Esophagus squamous epithelium (tissue), 5 donors: ENCODE measurements at regions not wholly inside any gene's neighbourhood (a gene's known extent, or its start where the extent isn't known, plus 50 kb on each side); places are given as distances from the start of the nearest gene placed in this dataset.

Experiments
- DNase-seq: peaks from one replicate; lab custom pipeline; 2025; lab: John Stamatoyannopoulos, UW
- H3K27ac ChIP-seq, 4 donors: fragments of 200-600 bp; sonication (generic); one replicate each; pipeline ENCODE4 v1.5.1; 2016 to 2019; ENCODE audit warnings: mild to moderate bottlenecking in 1 of 4
- H3K27me3 ChIP-seq, 4 donors: fragments of 200-600 bp; sonication (generic); 1 replicate in 3 of 4; 2 replicates in 1 of 4; pipeline versions ENCODE4 v1.5.1 to v1.6.0; 2017 to 2021; ENCODE audit warnings: antibody characterized with exemption in 1 of 4
- H3K36me3 ChIP-seq, 3 donors: fragments of 200-600 bp; sonication (generic); one replicate each; pipeline ENCODE4 v1.5.1; 2016 to 2019
- H3K4me1 ChIP-seq, 3 donors: fragments of 200-600 bp; sonication (generic); one replicate each; pipeline ENCODE4 v1.5.1; 2017 to 2019
- H3K4me3 ChIP-seq, 4 donors: fragments of 200-600 bp; sonication (generic); 1 replicate in 3 of 4; 2 replicates in 1 of 4; pipeline ENCODE4 v1.5.1; 2016 to 2019; ENCODE audit warnings: mild to moderate bottlenecking in 2 of 4, moderate library complexity in 1 of 4
- H3K9me3 ChIP-seq, 3 donors: fragments of 200-600 bp; sonication (generic); one replicate each; pipeline ENCODE4 v1.5.1; 2016 to 2019
- CTCF ChIP-seq, 6 experiments: fragments of 450-650 bp in 4 of 6; fragments of 200-600 bp in 2 of 6; sonication (generic) in 2 of 6; IDR thresholded peaks; one replicate each; pipeline ENCODE4 v1.5.1; 2016 to 2019; ENCODE audit warnings: antibody characterized with exemption in 6 of 6, mild to moderate bottlenecking in 4 of 6, moderate library complexity in 4 of 6
- POLR2A ChIP-seq, 4 donors: fragments of 450-650 bp; IDR thresholded peaks; one replicate each; pipeline ENCODE4 v1.6.1; 2017; ENCODE audit warnings: antibody characterized with exemption in 4 of 4, mild to moderate bottlenecking in 4 of 4, moderate library complexity in 3 of 4
- WGBS, 2 donors: methylation state at CpG; one replicate each; pipeline ENCODE4 v1.1.5; 2018; 5-methylcytosine and 5-hydroxymethylcytosine counted together
- intact Hi-C: fragments of 100-400 bp; cut with DNase I; formaldehyde crosslinking; loops from one replicate; pipeline ENCODE4 v1.15.0; 2022
- donor health status: DM: yes; HTN: yes; CAD: no.

GRCh38 chrX:140580478-140580877, 75.6 kb upstream of the SOX3 start:
- TF ChIP-seq CTCF (IDR thresholded peaks at IDR 0.05) (no peak), POLR2A (IDR thresholded peaks at IDR 0.05) (no peak)
- WGBS, 2 donors, result 28% methylated on average over 2 of the region's 5 CpGs; no CpG with 5 or more reads in 1 of the 2 donors
- intact Hi-C loops, result no loop called here
- Histone ChIP-seq H3K4me1 (no peaks in the 10 kb centered on the region), H3K36me3 (no peaks in the 10 kb centered on the region), H3K9me3 (no peaks in the 10 kb centered on the region), H3K4me3 (no peak overlapping the region), H3K27ac (no peak overlapping the region), H3K27me3 (no peaks in the 10 kb centered on the region)
- DNase-seq, result no peak

- TF ChIP-seq POLR2A (IDR thresholded peaks at IDR 0.05), result no peak
- TF ChIP-seq CTCF (IDR thresholded peaks at IDR 0.05), result peak in 4 of 6 experiments; percentile 9 to 46 (median 30)
- no peak for DNase-seq
These were observed 67.9 kb upstream of the SOX3 start for GRCh38 chrX:140572724-140573123.

GRCh38 chrX:140563893-140564292, 59.0 kb upstream of the SOX3 start:
- 44 to 55% methylated on average over 1 of the region's 1 CpG for whole genome bisulfite sequencing, 2 donors
- TF ChIP-seq CTCF (IDR thresholded peaks at IDR 0.05), result no peak
- TF ChIP-seq POLR2A (IDR thresholded peaks at IDR 0.05), result no peak
- Histone ChIP-seq H3K36me3 (no peaks in the 10 kb centered on the region), H3K4me3 (no peak overlapping the region), H3K27ac (no peak overlapping the region), H3K27me3 (no peaks in the 10 kb centered on the region), H3K9me3 (no peaks in the 10 kb centered on the region), H3K4me1 (no peaks in the 10 kb centered on the region)
- intact Hi-C loops, result no loop called here
- DNase-seq, result no peak

More at GRCh38 chrX:140572724-140573123, 67.9 kb upstream of the SOX3 start:
- Histone ChIP-seq H3K36me3 (no peaks in the 10 kb centered on the region), H3K4me3 (no peak overlapping the region), H3K27ac (no peak overlapping the region), H3K4me1 (no peaks in the 10 kb centered on the region), H3K27me3 (no peaks in the 10 kb centered on the region), H3K9me3 (no peaks in the 10 kb centered on the region)
- WGBS, 2 donors, result 0% methylated on average over 1 of the region's 1 CpG
- intact Hi-C loops, result no loop called here
